Ascending aorta (tissue), 2 donors: ENCODE measurements at regions not wholly inside any gene's neighbourhood (a gene's known extent, or its start where the extent isn't known, plus 50 kb on each side); places are given as distances from the start of the nearest gene placed in this dataset.
A peak's percentile ranks its signal among the peaks of the same experiment; 100 is the strongest.

Experiments
- DNase-seq, 2 donors: peaks; one replicate each; pipeline ENCODE4 v3.0.0-alpha.2; 2019; ENCODE audit warnings: low spot score in 2 of 2
- H3K27ac ChIP-seq, 2 donors: fragments of 200-600 bp; sonication (generic); one replicate each; pipeline ENCODE4 v1.5.1; 2016 to 2017; ENCODE audit warnings: mild to moderate bottlenecking in 1 of 2
- H3K27me3 ChIP-seq: fragments of 200-600 bp; sonication (generic); one replicate; pipeline ENCODE4 v1.5.1; 2017
- H3K36me3 ChIP-seq, 2 donors: fragments of 200-600 bp; sonication (generic); one replicate each; pipeline ENCODE4 v1.5.1; 2016
- H3K4me1 ChIP-seq, 2 donors: fragments of 200-600 bp; sonication (generic); one replicate each; pipeline ENCODE4 v1.5.1; 2016 to 2017; ENCODE audit warnings: mild to moderate bottlenecking in 1 of 2
- H3K4me3 ChIP-seq, 2 donors: fragments of 200-600 bp; sonication (generic); one replicate each; pipeline ENCODE4 v1.5.1; 2016 to 2017; ENCODE audit warnings: mild to moderate bottlenecking in 1 of 2
- H3K9me3 ChIP-seq, 2 donors: fragments of 200-600 bp; sonication (generic); one replicate each; pipeline ENCODE4 v1.5.1; 2016
- intact Hi-C: fragments of 100-400 bp; cut with DNase I; formaldehyde crosslinking; loops from one replicate; pipeline ENCODE4 v1.15.1; 2023
- TF ChIP-seq, protein P1 (sequence below), 3 experiments: fragments of 200-600 bp in 2 of 3; fragments of 450-650 bp in 1 of 3; sonication (generic) in 2 of 3; IDR thresholded peaks; one replicate each; pipeline ENCODE4 v1.5.1; 2016 to 2019; ENCODE audit warnings: antibody characterized with exemption in 3 of 3, mild to moderate bottlenecking in 1 of 3, moderate library complexity in 1 of 3

DNA sequence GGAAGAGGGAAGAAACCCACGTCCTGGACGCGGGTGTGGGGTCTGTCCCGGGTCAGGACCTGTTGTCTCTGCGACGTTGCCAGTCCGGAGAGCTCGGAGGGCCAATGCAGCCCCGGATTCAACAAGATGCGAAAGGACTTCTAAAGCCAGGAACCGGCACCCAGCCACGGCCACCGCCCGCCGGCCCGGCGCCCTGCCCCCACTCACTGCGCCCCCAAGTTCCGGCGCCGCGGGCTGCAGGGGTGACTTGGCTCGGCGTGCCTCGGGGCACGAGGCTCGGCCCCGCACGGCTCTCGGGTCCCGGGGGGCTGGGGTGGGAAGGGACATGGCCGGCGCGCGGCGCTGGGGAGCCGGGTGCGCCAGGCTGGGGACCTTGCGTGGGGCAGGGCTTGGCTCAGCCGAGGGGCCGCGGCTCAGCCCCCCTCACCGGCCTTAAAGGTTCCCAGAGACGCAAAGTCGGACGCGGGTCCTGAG, 51.8 kb upstream of the H6PD start:
- H3K9me3 ChIP-seq: no peaks in the 10 kb centered on the region
- H3K27me3 ChIP-seq: no peaks in the 10 kb centered on the region
- peaks cover 7 to 18% of the 10 kb centered on the region in 2 donors for H3K4me1 ChIP-seq
- no peak for DNase-seq
- H3K36me3 ChIP-seq: peaks cover 5 to 13% of the 10 kb centered on the region in 2 donors
- TF ChIP-seq, protein P1, sequence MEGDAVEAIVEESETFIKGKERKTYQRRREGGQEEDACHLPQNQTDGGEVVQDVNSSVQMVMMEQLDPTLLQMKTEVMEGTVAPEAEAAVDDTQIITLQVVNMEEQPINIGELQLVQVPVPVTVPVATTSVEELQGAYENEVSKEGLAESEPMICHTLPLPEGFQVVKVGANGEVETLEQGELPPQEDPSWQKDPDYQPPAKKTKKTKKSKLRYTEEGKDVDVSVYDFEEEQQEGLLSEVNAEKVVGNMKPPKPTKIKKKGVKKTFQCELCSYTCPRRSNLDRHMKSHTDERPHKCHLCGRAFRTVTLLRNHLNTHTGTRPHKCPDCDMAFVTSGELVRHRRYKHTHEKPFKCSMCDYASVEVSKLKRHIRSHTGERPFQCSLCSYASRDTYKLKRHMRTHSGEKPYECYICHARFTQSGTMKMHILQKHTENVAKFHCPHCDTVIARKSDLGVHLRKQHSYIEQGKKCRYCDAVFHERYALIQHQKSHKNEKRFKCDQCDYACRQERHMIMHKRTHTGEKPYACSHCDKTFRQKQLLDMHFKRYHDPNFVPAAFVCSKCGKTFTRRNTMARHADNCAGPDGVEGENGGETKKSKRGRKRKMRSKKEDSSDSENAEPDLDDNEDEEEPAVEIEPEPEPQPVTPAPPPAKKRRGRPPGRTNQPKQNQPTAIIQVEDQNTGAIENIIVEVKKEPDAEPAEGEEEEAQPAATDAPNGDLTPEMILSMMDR (IDR thresholded peaks at IDR 0.05): no peak
- H3K4me3 ChIP-seq: peak overlapping the region; percentile 72 to 89
- H3K27ac ChIP-seq: peak overlapping the region; percentile 75
- intact Hi-C loops: loop anchor here (1.0 to 5.0 kb wide), 3 partner anchors 49 to 72 kb away; partner anchors contain the start of gene H6PD

DNA sequence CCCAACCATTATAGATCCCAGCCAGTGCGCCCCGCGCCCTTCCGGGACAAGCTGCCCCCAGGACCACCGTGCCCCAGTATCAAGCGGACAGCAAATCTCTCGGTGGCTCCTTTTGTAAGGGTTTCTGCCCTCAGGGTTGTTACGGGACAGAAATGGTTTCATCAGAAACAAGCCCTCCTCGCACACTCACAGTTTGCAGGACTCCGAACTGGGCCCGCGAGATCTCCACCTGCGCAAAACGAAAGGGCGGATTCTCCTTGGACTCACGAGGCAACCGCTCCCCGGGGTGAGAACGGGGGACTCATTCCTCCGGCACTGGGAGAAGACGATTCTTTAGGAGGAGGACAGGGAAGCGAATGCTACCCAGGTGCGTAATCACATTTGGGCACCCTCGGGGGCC, 51.1 kb upstream of the H6PD start:
- DNase-seq: no peak
- intact Hi-C loops: loop anchor here (5.0 kb wide), 2 partner anchors 49 to 64 kb away; partner anchors contain the start of gene H6PD
- Histone ChIP-seq H3K9me3 (no peaks in the 10 kb centered on the region), H3K36me3 (peaks cover 5 to 9% of the 10 kb centered on the region in 2 donors), H3K4me3 (peak overlapping the region; percentile 72 to 89), H3K27ac (no peak overlapping the region), H3K27me3 (no peaks in the 10 kb centered on the region), H3K4me1 (peaks cover 7 to 18% of the 10 kb centered on the region in 2 donors)
- TF ChIP-seq, protein P1 (IDR thresholded peaks at IDR 0.05): no peak

DNA sequence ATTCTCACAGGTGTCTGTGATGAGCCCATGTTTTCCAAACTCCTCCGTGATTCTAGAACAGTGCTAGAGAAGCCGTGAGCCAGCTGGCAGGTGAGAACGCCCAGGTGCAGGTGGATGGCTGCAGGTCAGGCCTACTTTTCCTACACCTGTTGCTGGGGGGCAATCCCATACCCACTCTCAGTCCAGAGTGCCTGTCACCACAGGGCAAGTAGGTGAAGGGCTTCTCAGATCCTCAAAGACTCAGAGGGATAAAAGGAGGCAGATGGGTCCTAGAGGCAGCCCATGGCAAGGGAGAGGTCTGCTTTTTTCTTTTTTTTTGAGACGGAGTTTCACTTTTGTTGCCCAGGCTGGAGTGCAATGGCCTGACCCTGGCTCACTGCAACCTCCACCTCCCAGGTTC, 50.7 kb upstream of the H6PD start:
- no peaks in the 10 kb centered on the region for H3K9me3 ChIP-seq
- peaks cover 7 to 18% of the 10 kb centered on the region in 2 donors for H3K4me1 ChIP-seq
- H3K27ac ChIP-seq: no peak overlapping the region
- no peak for DNase-seq
- intact Hi-C loops: loop anchor here (5.0 kb wide), 2 partner anchors 48 to 63 kb away; partner anchors contain the start of gene H6PD
- H3K4me3 ChIP-seq: peak overlapping the region; percentile 72 to 89
- no peaks in the 10 kb centered on the region for H3K27me3 ChIP-seq
- TF ChIP-seq, protein P1 (IDR thresholded peaks at IDR 0.05): no peak
- H3K36me3 ChIP-seq: peaks cover 3 to 6% of the 10 kb centered on the region in 2 donors

DNA sequence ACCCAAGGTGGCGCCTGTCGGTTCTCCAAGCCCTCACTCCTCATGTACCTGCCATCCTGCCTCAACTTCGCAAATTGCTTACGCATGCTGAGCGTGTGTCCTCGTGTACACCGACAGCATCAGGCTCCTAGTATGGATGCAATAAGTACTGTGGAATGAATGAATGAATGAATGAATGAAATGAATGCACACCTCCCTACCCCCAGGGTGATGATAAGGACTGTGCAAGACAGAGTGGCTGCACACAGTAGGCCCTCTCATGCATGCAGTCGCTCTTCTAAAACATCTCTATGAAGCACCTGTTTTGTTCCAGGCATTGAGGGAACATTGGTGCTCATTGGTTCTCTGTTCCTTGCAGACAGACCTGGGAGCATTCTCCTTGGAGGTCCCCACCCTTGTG, 49.8 kb upstream of the H6PD start:
- Histone ChIP-seq H3K9me3 (no peaks in the 10 kb centered on the region), H3K36me3 (peaks cover 0 to 5% of the 10 kb centered on the region in 2 donors), H3K27me3 (no peaks in the 10 kb centered on the region), H3K4me1 (peaks cover 7 to 18% of the 10 kb centered on the region in 2 donors), H3K27ac (no peak overlapping the region), H3K4me3 (no peak overlapping the region)
- TF ChIP-seq, protein P1 (IDR thresholded peaks at IDR 0.05): no peak
- intact Hi-C loops: loop anchor here (5.0 kb wide), 2 partner anchors 48 to 63 kb away; partner anchors contain the start of gene H6PD
- no peak for DNase-seq
